ENCODE measurements at regions not wholly inside any gene's neighbourhood (a gene's known extent, or its start where the extent isn't known, plus 50 kb on each side); places are given as distances from the start of the nearest gene placed in this dataset.
"Not testable (repeated sequence)": the region's sequence is repeated elsewhere in the genome, so short reads cannot be mapped to it uniquely, and the experiment has no call there.

GRCh38 chr16:31975826-31976419 is 102.3 kb downstream of the ZNF267 start:
- not testable (repeated sequence) for DNase-seq (ENCODE audit: low read depth in 6 of 9, low spot score in 9 of 9); H3K4me3 ChIP-seq (ENCODE audit: low read length in 2 of 2); H3K36me3 ChIP-seq (ENCODE audit: control insufficient read depth in 2 of 2, insufficient read depth in 2 of 2, low read length in 1 of 2); H3K4me1 ChIP-seq (ENCODE audit: control insufficient read depth in 2 of 2, insufficient read depth in 2 of 2, low read length in 2 of 2); H3K27ac ChIP-seq (ENCODE audit: low read depth in 1 of 2, low read length in 1 of 2); H3K27me3 ChIP-seq (ENCODE audit: control insufficient read depth in 2 of 2, insufficient read depth in 1 of 2, low read length in 1 of 2); H3K9me3 ChIP-seq (ENCODE audit: control insufficient read depth in 2 of 2, insufficient read depth in 1 of 2, low read length in 1 of 2)
- 95% methylated on average over 22 of the region's 23 CpGs for WGBS

- H3K27me3 ChIP-seq (ENCODE audit: control insufficient read depth in 2 of 2, insufficient read depth in 1 of 2, low read length in 1 of 2); H3K4me3 ChIP-seq (ENCODE audit: low read length in 2 of 2); H3K27ac ChIP-seq (ENCODE audit: low read depth in 1 of 2, low read length in 1 of 2); H3K36me3 ChIP-seq (ENCODE audit: control insufficient read depth in 2 of 2, insufficient read depth in 2 of 2, low read length in 1 of 2); DNase-seq (ENCODE audit: low read depth in 6 of 9, low spot score in 9 of 9); H3K4me1 ChIP-seq (ENCODE audit: control insufficient read depth in 2 of 2, insufficient read depth in 2 of 2, low read length in 2 of 2); H3K9me3 ChIP-seq (ENCODE audit: control insufficient read depth in 2 of 2, insufficient read depth in 1 of 2, low read length in 1 of 2): not testable (repeated sequence)
- 97% methylated on average over 4 of the region's 8 CpGs for WGBS
Measured at GRCh38 chr16:31978463-31978862, 104.9 kb downstream of the ZNF267 start.

- not testable (repeated sequence) for H3K9me3 ChIP-seq (ENCODE audit: control insufficient read depth in 2 of 2, insufficient read depth in 1 of 2, low read length in 1 of 2); H3K4me3 ChIP-seq (ENCODE audit: low read length in 2 of 2); H3K27me3 ChIP-seq (ENCODE audit: control insufficient read depth in 2 of 2, insufficient read depth in 1 of 2, low read length in 1 of 2); H3K4me1 ChIP-seq (ENCODE audit: control insufficient read depth in 2 of 2, insufficient read depth in 2 of 2, low read length in 2 of 2); DNase-seq (ENCODE audit: low read depth in 6 of 9, low spot score in 9 of 9); H3K36me3 ChIP-seq (ENCODE audit: control insufficient read depth in 2 of 2, insufficient read depth in 2 of 2, low read length in 1 of 2); H3K27ac ChIP-seq (ENCODE audit: low read depth in 1 of 2, low read length in 1 of 2)
- WGBS = 93% methylated on average over 32 of the region's 34 CpGs
Measured at GRCh38 chr16:31981739-31982138, 108.1 kb downstream of the ZNF267 start.

GRCh38 chr16:31982986-31983385 is 109.4 kb downstream of the ZNF267 start:
- not testable (repeated sequence) for H3K27ac ChIP-seq (ENCODE audit: low read depth in 1 of 2, low read length in 1 of 2); DNase-seq (ENCODE audit: low read depth in 6 of 9, low spot score in 9 of 9)
- whole genome bisulfite sequencing = 95% methylated on average over 8 of the region's 8 CpGs

GRCh38 chr16:31983666-31984065 is 110.1 kb downstream of the ZNF267 start:
- not testable (repeated sequence) for H3K4me1 ChIP-seq (ENCODE audit: control insufficient read depth in 2 of 2, insufficient read depth in 2 of 2, low read length in 2 of 2); H3K27ac ChIP-seq (ENCODE audit: low read depth in 1 of 2, low read length in 1 of 2); H3K27me3 ChIP-seq (ENCODE audit: control insufficient read depth in 2 of 2, insufficient read depth in 1 of 2, low read length in 1 of 2); H3K4me3 ChIP-seq (ENCODE audit: low read length in 2 of 2); H3K36me3 ChIP-seq (ENCODE audit: control insufficient read depth in 2 of 2, insufficient read depth in 2 of 2, low read length in 1 of 2); DNase-seq (ENCODE audit: low read depth in 6 of 9, low spot score in 9 of 9); H3K9me3 ChIP-seq (ENCODE audit: control insufficient read depth in 2 of 2, insufficient read depth in 1 of 2, low read length in 1 of 2)
- 99% methylated on average over 3 of the region's 5 CpGs for WGBS

More at GRCh38 chr16:31982986-31983385, 109.4 kb downstream of the ZNF267 start:
- not testable (repeated sequence) for H3K36me3 ChIP-seq (ENCODE audit: control insufficient read depth in 2 of 2, insufficient read depth in 2 of 2, low read length in 1 of 2); H3K27me3 ChIP-seq (ENCODE audit: control insufficient read depth in 2 of 2, insufficient read depth in 1 of 2, low read length in 1 of 2); H3K4me3 ChIP-seq (ENCODE audit: low read length in 2 of 2); H3K4me1 ChIP-seq (ENCODE audit: control insufficient read depth in 2 of 2, insufficient read depth in 2 of 2, low read length in 2 of 2); H3K9me3 ChIP-seq (ENCODE audit: control insufficient read depth in 2 of 2, insufficient read depth in 1 of 2, low read length in 1 of 2)

- DNase-seq (ENCODE audit: low read depth in 6 of 9, low spot score in 9 of 9); H3K4me3 ChIP-seq (ENCODE audit: low read length in 2 of 2); H3K27ac ChIP-seq (ENCODE audit: low read depth in 1 of 2, low read length in 1 of 2); H3K4me1 ChIP-seq (ENCODE audit: control insufficient read depth in 2 of 2, insufficient read depth in 2 of 2, low read length in 2 of 2); H3K9me3 ChIP-seq (ENCODE audit: control insufficient read depth in 2 of 2, insufficient read depth in 1 of 2, low read length in 1 of 2); H3K36me3 ChIP-seq (ENCODE audit: control insufficient read depth in 2 of 2, insufficient read depth in 2 of 2, low read length in 1 of 2); H3K27me3 ChIP-seq (ENCODE audit: control insufficient read depth in 2 of 2, insufficient read depth in 1 of 2, low read length in 1 of 2): not testable (repeated sequence)
- WGBS = 96% methylated on average over 6 of the region's 6 CpGs
Measured at GRCh38 chr16:31986895-31987294, 113.3 kb downstream of the ZNF267 start.

GRCh38 chr16:31988595-31989581 is 115.3 kb downstream of the ZNF267 start:
- H3K27me3 ChIP-seq (ENCODE audit: control insufficient read depth in 2 of 2, insufficient read depth in 1 of 2, low read length in 1 of 2); H3K27ac ChIP-seq (ENCODE audit: low read depth in 1 of 2, low read length in 1 of 2); H3K4me3 ChIP-seq (ENCODE audit: low read length in 2 of 2); DNase-seq (ENCODE audit: low read depth in 6 of 9, low spot score in 9 of 9); H3K4me1 ChIP-seq (ENCODE audit: control insufficient read depth in 2 of 2, insufficient read depth in 2 of 2, low read length in 2 of 2); H3K9me3 ChIP-seq (ENCODE audit: control insufficient read depth in 2 of 2, insufficient read depth in 1 of 2, low read length in 1 of 2); H3K36me3 ChIP-seq (ENCODE audit: control insufficient read depth in 2 of 2, insufficient read depth in 2 of 2, low read length in 1 of 2): not testable (repeated sequence)
- 30% methylated on average over 12 of the region's 23 CpGs for WGBS

GRCh38 chr16:31990261-31990660 is 116.7 kb downstream of the ZNF267 start:
- H3K4me1 ChIP-seq (ENCODE audit: control insufficient read depth in 2 of 2, insufficient read depth in 2 of 2, low read length in 2 of 2); H3K9me3 ChIP-seq (ENCODE audit: control insufficient read depth in 2 of 2, insufficient read depth in 1 of 2, low read length in 1 of 2); DNase-seq (ENCODE audit: low read depth in 6 of 9, low spot score in 9 of 9); H3K27ac ChIP-seq (ENCODE audit: low read depth in 1 of 2, low read length in 1 of 2); H3K27me3 ChIP-seq (ENCODE audit: control insufficient read depth in 2 of 2, insufficient read depth in 1 of 2, low read length in 1 of 2); H3K36me3 ChIP-seq (ENCODE audit: control insufficient read depth in 2 of 2, insufficient read depth in 2 of 2, low read length in 1 of 2); H3K4me3 ChIP-seq (ENCODE audit: low read length in 2 of 2): not testable (repeated sequence)
- 93% methylated on average over 7 of the region's 7 CpGs for WGBS

- H3K27me3 ChIP-seq (ENCODE audit: control insufficient read depth in 2 of 2, insufficient read depth in 1 of 2, low read length in 1 of 2); H3K4me1 ChIP-seq (ENCODE audit: control insufficient read depth in 2 of 2, insufficient read depth in 2 of 2, low read length in 2 of 2); H3K36me3 ChIP-seq (ENCODE audit: control insufficient read depth in 2 of 2, insufficient read depth in 2 of 2, low read length in 1 of 2); H3K27ac ChIP-seq (ENCODE audit: low read depth in 1 of 2, low read length in 1 of 2); DNase-seq (ENCODE audit: low read depth in 6 of 9, low spot score in 9 of 9); H3K4me3 ChIP-seq (ENCODE audit: low read length in 2 of 2); H3K9me3 ChIP-seq (ENCODE audit: control insufficient read depth in 2 of 2, insufficient read depth in 1 of 2, low read length in 1 of 2): not testable (repeated sequence)
- 87% methylated on average over 8 of the region's 8 CpGs for WGBS
Measured at GRCh38 chr16:31990980-31991379, 117.4 kb downstream of the ZNF267 start.
